WI38 (cell line): ENCODE measurements at regions not wholly inside any gene's neighbourhood (a gene's known extent, or its start where the extent isn't known, plus 50 kb on each side); places are given as distances from the start of the nearest gene placed in this dataset.

Source experiments
- H3K4me3 ChIP-seq: 2 replicates; pipeline ENCODE4 v1.5.1; 2011; ENCODE audit warnings: low read depth, mild to moderate bottlenecking, control low read depth, low read length
- TF ChIP-seq, protein P1 (sequence below): IDR thresholded peaks from 2 replicates; pipeline ENCODE4 v1.5.1; 2012; ENCODE audit warnings: low read depth, mild to moderate bottlenecking, control low read depth, low read length

DNA sequence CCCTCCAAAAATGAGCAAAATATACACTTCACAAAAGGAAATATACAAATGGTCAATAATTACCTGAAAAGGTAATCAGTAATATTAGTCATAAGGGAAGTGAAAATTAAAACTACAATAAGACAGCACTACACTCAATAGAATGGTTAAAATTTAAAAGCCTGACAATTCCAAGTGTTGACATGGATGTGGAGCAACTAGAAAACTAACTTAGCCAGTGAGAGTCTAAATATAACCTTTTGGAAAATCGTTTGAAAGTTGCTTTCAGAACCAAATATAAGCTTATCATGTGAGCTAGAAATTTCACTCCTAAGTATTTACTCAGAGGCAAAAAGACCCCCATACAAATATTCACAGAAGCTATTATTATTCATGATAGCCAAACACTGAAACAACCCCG, 105.1 kb upstream of the MVB12B start:
- TF ChIP-seq, protein P1, sequence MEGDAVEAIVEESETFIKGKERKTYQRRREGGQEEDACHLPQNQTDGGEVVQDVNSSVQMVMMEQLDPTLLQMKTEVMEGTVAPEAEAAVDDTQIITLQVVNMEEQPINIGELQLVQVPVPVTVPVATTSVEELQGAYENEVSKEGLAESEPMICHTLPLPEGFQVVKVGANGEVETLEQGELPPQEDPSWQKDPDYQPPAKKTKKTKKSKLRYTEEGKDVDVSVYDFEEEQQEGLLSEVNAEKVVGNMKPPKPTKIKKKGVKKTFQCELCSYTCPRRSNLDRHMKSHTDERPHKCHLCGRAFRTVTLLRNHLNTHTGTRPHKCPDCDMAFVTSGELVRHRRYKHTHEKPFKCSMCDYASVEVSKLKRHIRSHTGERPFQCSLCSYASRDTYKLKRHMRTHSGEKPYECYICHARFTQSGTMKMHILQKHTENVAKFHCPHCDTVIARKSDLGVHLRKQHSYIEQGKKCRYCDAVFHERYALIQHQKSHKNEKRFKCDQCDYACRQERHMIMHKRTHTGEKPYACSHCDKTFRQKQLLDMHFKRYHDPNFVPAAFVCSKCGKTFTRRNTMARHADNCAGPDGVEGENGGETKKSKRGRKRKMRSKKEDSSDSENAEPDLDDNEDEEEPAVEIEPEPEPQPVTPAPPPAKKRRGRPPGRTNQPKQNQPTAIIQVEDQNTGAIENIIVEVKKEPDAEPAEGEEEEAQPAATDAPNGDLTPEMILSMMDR: no peak
- H3K4me3 ChIP-seq: no peak overlapping the region

DNA sequence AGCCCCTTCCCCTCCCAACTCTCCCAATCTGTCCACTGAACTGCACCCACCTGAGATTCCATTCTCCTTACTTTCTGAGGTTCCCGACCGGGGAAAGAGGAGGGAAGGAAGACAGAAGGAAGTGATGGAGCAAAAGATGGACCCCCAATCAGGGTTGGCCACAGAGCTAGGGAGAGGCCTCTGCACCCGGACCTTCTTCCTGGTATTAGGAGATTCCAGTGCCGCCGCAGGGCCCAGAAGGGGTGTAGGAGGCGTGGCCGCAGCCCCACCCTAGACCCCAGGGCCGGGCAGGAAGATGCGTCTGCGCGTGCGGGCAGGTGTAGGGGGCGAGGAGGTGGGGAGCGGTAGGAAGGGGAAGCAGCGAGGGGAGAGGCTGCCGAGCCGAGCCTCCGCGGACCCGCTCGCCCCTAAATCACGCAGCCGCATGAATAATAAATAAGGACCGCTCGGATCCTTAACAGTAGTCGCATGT, 104.2 kb upstream of the MVB12B start:
- TF ChIP-seq, protein P1: no peak
- no peak overlapping the region for H3K4me3 ChIP-seq

DNA sequence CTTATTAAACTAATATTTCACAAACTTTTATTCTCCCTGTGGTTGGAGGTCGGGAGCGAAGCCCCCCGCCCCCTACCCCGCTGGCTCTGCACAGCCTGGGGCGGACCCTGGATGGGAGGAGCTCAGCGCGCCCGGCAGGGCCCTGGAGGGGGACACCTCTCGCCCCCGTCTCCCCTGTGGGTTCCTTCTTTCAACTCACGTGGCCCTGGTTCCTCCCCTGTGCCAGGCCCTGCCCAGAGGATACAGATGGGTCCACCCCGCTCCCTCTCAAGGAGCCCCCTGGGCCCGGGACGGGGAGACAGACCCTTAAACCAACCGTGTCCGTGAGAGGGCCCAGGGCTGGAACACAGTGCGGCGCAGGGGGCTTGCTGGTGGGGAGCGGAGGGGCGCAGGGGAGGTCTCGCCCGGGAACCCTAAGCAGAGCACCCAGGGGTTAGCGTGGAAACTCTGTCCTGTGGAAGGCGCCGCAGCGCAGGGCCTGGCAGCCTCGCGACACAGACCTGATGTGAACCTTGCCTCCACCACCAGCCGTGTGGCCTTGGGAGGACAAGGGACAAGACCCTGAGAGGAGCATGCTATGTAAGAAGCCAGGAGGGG, 103.7 kb upstream of the MVB12B start:
- TF ChIP-seq, protein P1: no peak
- H3K4me3 ChIP-seq: no peak overlapping the region

DNA sequence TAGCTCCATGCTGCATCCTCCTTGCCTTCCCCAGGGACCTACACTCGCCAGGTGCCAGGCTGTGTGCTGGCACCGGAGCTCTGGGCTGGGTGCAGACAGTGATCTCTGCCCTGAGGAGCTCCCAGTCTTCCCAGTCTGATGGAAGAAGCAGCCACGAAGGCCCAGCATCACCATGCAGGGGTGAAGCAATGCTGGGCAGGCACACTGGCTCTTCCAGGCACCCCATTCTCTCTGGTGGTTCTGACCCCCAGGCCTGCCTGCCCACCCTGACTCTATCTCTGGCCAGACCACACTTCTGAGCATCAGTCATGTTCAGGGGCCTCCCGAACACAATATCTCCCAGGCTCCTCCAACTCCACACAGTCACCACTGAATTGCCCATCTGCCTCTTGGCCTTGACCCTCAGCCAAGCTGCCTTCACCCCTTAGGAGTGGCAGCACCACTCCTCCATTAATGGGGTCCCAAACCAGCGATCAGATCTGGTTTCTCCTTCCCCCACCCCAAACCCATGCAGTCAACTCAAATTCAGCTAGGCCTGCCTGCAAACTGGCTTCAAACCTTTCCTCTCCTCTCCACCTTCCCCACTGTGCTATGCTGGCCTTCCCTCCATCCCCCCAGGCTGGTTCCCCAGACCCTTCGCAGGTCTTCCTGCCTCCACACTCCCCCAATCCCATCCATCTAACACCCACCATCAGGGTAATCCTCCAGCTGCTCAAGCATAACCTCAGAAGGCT, 102.7 kb upstream of the MVB12B start:
- TF ChIP-seq, protein P1: no peak
- H3K4me3 ChIP-seq: no peak overlapping the region

DNA sequence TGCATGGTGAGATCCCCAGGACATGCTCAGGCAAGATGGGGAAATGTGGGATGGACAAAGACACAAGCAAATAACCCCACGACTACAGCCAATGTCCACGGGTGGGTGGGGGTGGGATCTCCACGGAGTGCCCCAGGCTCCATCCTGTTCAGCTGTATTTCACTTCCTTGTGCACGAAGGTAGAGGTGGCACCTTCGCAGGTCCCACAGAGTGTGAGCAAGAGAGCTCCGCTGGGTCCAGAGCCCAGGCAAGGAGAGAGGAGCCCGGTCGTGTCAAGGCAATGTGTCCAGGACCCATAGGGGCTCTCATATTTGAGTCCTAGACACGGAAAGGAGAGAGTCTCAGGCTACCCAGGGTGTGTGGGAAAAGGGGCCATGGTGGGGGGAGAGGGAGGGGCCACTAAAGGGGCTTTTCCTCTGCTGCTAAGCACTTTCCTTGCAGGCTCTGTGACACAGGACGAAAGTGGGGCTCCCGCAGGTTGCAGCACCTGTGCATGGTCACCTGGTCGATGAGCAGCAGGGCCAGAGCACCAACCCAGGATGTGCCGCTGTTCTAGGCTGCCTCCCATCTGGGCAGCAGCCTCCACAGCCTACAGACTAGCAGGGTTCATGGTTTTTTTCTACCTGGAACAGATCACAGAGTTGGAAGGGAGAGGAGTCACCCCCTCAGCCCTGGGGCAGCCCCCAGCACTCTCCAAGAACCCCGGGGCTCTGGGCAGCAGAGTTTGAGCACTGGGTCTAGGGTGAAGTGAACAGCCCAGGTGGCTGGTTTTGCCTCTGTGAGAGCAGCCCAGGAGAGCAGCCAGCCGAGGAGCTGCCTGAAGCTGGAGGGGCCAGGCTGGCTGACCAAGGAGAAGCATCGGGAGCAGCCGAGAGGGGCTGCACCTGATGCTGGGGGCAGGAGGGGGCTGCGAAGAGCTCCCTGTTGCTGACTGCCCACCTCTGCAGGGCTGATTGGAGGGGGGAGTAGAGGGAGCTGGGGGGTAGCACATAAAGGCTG, 100.7 kb upstream of the MVB12B start:
- TF ChIP-seq, protein P1: no peak
- no peak overlapping the region for H3K4me3 ChIP-seq

DNA sequence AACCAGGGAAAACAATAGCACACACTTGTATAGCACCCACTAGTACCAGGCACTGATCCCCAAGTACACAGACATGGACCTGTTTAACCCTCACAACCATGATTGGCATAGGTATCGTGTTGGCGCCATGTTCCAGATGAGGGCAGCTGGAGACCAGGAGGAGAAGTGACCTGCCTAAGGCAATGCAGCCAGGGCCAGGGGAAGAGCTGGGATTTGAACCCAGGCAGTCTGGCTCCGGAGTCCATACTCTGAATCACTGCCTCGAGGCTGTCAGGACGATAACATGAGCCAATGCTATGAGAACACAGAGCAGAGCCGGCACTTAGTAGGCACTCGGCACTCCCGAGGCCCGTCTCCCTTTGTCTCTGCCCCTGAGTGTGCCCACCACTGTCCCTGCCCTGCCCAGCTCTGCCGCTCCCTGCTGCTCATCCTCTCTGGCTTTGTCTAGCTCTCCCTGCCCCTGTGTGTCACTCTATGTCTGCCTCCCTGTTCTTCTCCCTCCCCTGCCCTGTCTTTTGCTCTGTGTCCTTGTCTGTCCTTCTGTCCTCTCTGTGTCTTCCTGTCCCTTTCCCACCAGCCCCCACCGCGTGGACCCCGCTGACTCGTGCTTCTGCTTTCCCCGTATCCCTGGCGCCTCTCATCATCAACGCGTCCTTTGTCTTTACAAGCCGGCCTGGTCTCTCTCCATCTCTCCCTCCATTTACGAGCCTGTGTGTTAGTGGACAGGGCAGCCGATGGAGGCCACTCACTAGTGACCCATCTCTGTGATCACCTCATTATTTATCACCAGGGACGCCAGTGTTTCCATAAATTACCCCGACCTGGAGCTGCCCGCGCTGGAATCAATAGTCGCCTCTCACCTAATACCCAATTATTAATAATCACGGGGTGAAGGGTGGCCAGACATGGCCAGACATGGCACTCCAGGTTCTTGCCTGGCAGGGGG, 99.4 kb upstream of the MVB12B start:
- H3K4me3 ChIP-seq: no peak overlapping the region
- TF ChIP-seq, protein P1: no peak
